ENCODE measurements at regions not wholly inside any gene's neighbourhood (a gene's known extent, or its start where the extent isn't known, plus 50 kb on each side); places are given as distances from the start of the nearest gene placed in this dataset.

DNA sequence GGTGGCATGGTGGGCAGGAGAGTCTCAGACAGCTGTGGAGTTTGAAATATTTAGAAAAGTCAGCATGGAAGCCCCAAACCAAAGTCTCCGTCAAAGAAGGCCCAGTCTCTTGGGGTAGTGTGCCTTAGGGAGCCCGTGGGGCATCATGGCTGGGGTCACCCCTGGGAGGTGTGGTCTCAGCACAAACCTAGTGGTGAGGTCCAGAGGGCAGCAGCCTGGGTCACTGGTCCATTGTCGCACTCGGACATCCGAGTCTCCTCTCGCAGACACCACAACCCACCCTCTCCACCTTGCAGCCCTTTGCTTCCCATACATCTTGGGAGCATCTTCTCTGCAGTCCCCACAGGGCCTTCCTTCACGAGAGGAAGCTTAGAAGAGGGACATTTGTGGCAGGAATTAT lies 588.0 kb upstream of the TMEM132C start:
- Histone ChIP-seq H3K9me2 (replicated peaks; ENCODE audit: insufficient read depth, low read length) (no peaks in the 10 kb centered on the region), H3K36me3 (ENCODE audit: low read length) (no peaks in the 10 kb centered on the region), H3K9ac (ENCODE audit: low read length) (no peak overlapping the region), H3K27me3 (ENCODE audit: low read length) (no peaks in the 10 kb centered on the region), H3F3A (ENCODE audit: insufficient read depth) (no peaks in the 10 kb centered on the region), H3K79me2 (ENCODE audit: insufficient read depth, low read length) (no peaks in the 10 kb centered on the region), H3K4me3 (ENCODE audit: insufficient read depth, low read length, poor library complexity, severe bottlenecking) (no peak overlapping the region), H3K9me3 (ENCODE audit: insufficient read depth, low read length) (no peaks in the 10 kb centered on the region), H3K4me2 (ENCODE audit: low read depth, low read length, poor library complexity, severe bottlenecking) (no peak overlapping the region), H2AFZ (ENCODE audit: low read depth, low read length, severe bottlenecking) (no peak overlapping the region), H4K20me1 (ENCODE audit: low read depth, low read length) (no peaks in the 10 kb centered on the region), H3K27ac (ENCODE audit: low read depth, low read length) (no peak overlapping the region)
- TF ChIP-seq EZH2phosphoT487 (conservative IDR thresholded peaks at IDR 0.05; ENCODE audit: low read length): no peak

DNA sequence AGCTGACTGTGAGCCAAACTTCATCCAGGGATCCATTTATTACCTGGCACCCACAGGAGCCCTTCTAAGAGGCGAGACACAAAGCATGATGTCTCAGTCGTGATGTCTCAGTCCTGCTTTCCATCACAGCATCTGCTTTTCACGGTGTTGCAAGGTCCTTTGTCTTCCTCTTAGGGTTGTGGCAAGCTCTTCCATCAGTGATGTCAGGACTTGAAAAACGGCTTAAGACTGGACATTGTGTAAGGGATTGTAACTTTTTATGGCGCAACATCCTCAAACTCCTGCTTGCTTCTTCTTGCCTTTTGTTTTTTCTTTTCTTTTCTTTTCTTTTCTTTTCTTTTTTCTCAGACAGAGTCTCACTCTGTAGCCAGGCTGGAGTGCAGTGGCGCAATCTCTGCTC lies 586.5 kb upstream of the TMEM132C start:
- Histone ChIP-seq H3K27me3 (ENCODE audit: low read length) (no peaks in the 10 kb centered on the region), H4K20me1 (ENCODE audit: low read depth, low read length) (no peaks in the 10 kb centered on the region), H3K9me3 (ENCODE audit: insufficient read depth, low read length) (no peaks in the 10 kb centered on the region), H3F3A (ENCODE audit: insufficient read depth) (no peaks in the 10 kb centered on the region), H2AFZ (ENCODE audit: low read depth, low read length, severe bottlenecking) (no peak overlapping the region), H3K4me3 (ENCODE audit: insufficient read depth, low read length, poor library complexity, severe bottlenecking) (no peak overlapping the region), H3K36me3 (ENCODE audit: low read length) (no peaks in the 10 kb centered on the region), H3K9me2 (replicated peaks; ENCODE audit: insufficient read depth, low read length) (no peaks in the 10 kb centered on the region), H3K27ac (ENCODE audit: low read depth, low read length) (no peak overlapping the region), H3K79me2 (ENCODE audit: insufficient read depth, low read length) (no peaks in the 10 kb centered on the region), H3K9ac (ENCODE audit: low read length) (no peak overlapping the region), H3K4me2 (ENCODE audit: low read depth, low read length, poor library complexity, severe bottlenecking) (no peak overlapping the region)
- TF ChIP-seq, protein P1, sequence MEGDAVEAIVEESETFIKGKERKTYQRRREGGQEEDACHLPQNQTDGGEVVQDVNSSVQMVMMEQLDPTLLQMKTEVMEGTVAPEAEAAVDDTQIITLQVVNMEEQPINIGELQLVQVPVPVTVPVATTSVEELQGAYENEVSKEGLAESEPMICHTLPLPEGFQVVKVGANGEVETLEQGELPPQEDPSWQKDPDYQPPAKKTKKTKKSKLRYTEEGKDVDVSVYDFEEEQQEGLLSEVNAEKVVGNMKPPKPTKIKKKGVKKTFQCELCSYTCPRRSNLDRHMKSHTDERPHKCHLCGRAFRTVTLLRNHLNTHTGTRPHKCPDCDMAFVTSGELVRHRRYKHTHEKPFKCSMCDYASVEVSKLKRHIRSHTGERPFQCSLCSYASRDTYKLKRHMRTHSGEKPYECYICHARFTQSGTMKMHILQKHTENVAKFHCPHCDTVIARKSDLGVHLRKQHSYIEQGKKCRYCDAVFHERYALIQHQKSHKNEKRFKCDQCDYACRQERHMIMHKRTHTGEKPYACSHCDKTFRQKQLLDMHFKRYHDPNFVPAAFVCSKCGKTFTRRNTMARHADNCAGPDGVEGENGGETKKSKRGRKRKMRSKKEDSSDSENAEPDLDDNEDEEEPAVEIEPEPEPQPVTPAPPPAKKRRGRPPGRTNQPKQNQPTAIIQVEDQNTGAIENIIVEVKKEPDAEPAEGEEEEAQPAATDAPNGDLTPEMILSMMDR (IDR thresholded peaks at IDR 0.05; ENCODE audit: insufficient read depth, low read length, poor library complexity, severe bottlenecking): no peak
- TF ChIP-seq EZH2phosphoT487 (conservative IDR thresholded peaks at IDR 0.05; ENCODE audit: low read length): no peak

DNA sequence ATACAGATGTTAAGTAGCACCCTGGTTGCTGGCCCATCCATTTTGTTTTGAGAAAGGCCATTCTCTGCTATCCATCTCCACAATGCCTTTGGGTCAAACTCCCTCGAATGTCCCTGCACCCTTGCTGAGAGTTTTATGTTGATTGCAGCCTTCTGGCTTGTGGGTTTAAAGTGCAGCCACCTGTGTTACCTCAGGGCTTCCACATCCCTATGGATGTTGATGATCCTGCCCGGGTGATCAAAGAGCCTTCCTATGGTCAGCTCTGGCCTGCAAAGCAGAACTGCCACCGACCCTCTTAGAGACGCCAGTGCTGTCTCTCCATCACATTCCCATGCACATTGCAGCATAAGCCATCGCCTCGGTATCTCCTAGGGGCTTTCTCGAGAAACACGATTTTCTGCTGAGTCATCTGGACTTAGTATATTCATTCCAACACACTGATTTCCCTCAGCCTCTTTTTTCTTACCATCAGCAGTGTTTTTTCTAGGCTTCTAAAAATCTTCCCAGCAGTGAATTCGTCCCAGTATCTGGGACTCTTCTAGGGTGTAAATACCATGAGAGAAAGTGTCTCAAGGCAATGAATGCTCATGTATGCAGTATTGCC lies 585.7 kb upstream of the TMEM132C start:
- Histone ChIP-seq H3F3A (ENCODE audit: insufficient read depth) (no peaks in the 10 kb centered on the region), H3K4me2 (ENCODE audit: low read depth, low read length, poor library complexity, severe bottlenecking) (no peak overlapping the region), H4K20me1 (ENCODE audit: low read depth, low read length) (no peaks in the 10 kb centered on the region), H3K9ac (ENCODE audit: low read length) (no peak overlapping the region), H3K4me3 (ENCODE audit: insufficient read depth, low read length, poor library complexity, severe bottlenecking) (no peak overlapping the region), H3K79me2 (ENCODE audit: insufficient read depth, low read length) (no peaks in the 10 kb centered on the region), H3K36me3 (ENCODE audit: low read length) (no peaks in the 10 kb centered on the region), H3K9me3 (ENCODE audit: insufficient read depth, low read length) (no peaks in the 10 kb centered on the region), H2AFZ (ENCODE audit: low read depth, low read length, severe bottlenecking) (no peak overlapping the region), H3K27ac (ENCODE audit: low read depth, low read length) (no peak overlapping the region), H3K9me2 (replicated peaks; ENCODE audit: insufficient read depth, low read length) (no peaks in the 10 kb centered on the region), H3K27me3 (ENCODE audit: low read length) (no peaks in the 10 kb centered on the region)
- no peak for TF ChIP-seq EZH2phosphoT487 (conservative IDR thresholded peaks at IDR 0.05; ENCODE audit: low read length)
- TF ChIP-seq, protein P1 (IDR thresholded peaks at IDR 0.05; ENCODE audit: insufficient read depth, low read length, poor library complexity, severe bottlenecking): no peak

DNA sequence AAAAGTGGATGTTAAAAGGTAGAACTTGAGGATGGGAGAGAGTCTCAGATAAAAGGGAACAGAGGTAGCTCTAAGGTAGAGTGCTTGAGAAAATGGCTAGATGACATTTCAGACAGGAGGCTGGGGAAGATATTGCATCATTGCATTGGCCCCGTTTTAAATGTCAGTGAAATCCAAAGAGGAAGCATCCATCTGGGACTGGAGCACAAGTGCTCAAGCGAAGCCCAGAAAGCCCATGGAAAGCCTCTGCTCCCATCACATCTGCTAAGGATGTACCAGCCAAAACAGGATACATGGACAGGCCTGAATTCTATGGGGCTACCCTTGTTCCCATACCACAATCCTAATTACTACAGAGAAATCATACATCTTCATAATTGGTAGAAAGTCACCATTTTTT lies 581.5 kb upstream of the TMEM132C start:
- no peaks in the 10 kb centered on the region for H3K79me2 ChIP-seq (ENCODE audit: insufficient read depth, low read length)
- H3K27me3 ChIP-seq (ENCODE audit: low read length): no peaks in the 10 kb centered on the region
- no peaks in the 10 kb centered on the region for H3F3A ChIP-seq (ENCODE audit: insufficient read depth)
- H3K9me2 ChIP-seq (replicated peaks; ENCODE audit: insufficient read depth, low read length): no peaks in the 10 kb centered on the region
- no peak overlapping the region for H2AFZ ChIP-seq (ENCODE audit: low read depth, low read length, severe bottlenecking)
- no peaks in the 10 kb centered on the region for H3K36me3 ChIP-seq (ENCODE audit: low read length)
- no peak overlapping the region for H3K4me3 ChIP-seq (ENCODE audit: insufficient read depth, low read length, poor library complexity, severe bottlenecking)
- H4K20me1 ChIP-seq (ENCODE audit: low read depth, low read length): no peaks in the 10 kb centered on the region
- H3K4me2 ChIP-seq (ENCODE audit: low read depth, low read length, poor library complexity, severe bottlenecking): no peak overlapping the region
- H3K9ac ChIP-seq (ENCODE audit: low read length): no peak overlapping the region
- TF ChIP-seq EZH2phosphoT487 (conservative IDR thresholded peaks at IDR 0.05; ENCODE audit: low read length): no peak
- TF ChIP-seq, protein P1 (IDR thresholded peaks at IDR 0.05; ENCODE audit: insufficient read depth, low read length, poor library complexity, severe bottlenecking): no peak
- H3K27ac ChIP-seq (ENCODE audit: low read depth, low read length): no peak overlapping the region
- no peaks in the 10 kb centered on the region for H3K9me3 ChIP-seq (ENCODE audit: insufficient read depth, low read length)
